ENCODE measurements at regions not wholly inside any gene's neighbourhood (a gene's known extent, or its start where the extent isn't known, plus 50 kb on each side); places are given as distances from the start of the nearest gene placed in this dataset.
"Not testable (repeated sequence)": the region's sequence is repeated elsewhere in the genome, so short reads cannot be mapped to it uniquely, and the experiment has no call there.

DNA sequence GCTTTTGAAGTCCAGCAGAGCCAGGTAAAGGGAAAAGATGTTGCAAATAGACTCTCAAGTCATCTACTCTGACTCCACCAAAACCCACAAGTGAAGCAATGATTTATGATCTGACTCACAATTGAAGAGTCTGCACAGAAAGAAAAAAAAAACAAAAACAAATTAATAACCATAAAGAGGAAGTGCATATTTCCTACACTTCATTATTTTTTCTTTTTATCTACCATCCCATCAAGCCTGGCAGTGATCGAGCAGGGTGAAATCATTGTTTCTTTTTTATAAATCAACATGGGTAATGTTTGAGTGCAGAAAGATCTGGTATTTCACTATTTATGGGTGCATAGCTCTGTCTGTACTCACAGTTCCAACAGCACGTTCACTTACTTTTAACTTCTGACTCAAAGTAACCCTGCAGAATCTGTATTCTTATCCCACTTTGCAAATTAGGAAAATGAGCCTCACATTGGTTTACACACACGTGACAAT lies 829.0 kb downstream of the TNS3 start:
- no peak for DNase-seq (ENCODE audit: low read depth)
- TF ChIP-seq, protein P1, sequence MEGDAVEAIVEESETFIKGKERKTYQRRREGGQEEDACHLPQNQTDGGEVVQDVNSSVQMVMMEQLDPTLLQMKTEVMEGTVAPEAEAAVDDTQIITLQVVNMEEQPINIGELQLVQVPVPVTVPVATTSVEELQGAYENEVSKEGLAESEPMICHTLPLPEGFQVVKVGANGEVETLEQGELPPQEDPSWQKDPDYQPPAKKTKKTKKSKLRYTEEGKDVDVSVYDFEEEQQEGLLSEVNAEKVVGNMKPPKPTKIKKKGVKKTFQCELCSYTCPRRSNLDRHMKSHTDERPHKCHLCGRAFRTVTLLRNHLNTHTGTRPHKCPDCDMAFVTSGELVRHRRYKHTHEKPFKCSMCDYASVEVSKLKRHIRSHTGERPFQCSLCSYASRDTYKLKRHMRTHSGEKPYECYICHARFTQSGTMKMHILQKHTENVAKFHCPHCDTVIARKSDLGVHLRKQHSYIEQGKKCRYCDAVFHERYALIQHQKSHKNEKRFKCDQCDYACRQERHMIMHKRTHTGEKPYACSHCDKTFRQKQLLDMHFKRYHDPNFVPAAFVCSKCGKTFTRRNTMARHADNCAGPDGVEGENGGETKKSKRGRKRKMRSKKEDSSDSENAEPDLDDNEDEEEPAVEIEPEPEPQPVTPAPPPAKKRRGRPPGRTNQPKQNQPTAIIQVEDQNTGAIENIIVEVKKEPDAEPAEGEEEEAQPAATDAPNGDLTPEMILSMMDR (IDR thresholded peaks at IDR 0.05; ENCODE audit: low read depth, low read length, missing control alignments) = no peak

DNA sequence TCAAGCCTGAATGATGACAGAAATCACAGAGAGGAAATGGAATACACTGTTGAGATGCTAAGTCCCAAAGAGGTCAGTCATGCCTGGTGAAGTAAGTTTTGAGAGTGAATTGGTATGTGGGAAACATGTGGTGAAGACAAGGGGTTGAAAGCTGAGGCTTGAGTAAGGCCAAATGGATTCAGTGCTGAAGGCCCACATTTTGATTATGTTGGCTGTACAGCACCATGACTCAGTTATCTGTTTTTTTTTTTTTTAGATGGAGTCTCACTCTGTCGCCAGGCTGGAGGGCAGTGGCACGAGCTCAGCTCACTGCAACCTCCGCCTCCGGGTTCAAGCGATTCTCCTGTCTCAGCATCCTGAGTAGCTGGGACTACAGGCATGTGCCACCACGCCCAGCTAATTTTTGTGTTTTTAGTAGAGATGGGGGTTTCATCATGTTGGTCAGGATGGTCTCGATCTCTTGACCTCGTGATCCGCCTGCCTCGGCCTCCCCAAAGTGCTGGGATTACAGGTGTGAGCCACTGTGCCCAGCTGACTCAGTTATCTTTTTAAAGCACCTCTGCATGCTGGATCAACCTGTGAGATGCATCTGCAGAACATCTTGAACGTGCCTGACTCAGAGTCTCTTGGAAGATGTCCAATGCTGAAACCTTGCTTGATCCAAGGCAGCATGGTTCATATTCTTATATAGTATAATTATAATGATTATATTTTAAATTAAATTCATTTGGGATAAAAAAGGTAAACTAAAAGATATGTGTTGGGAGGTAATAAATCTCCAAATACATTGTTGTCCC lies 829.8 kb downstream of the TNS3 start:
- H3K4me3 ChIP-seq (ENCODE audit: low read depth, low read length); DNase-seq (ENCODE audit: low read depth): not testable (repeated sequence)

More for the DNA sequence above, 829.0 kb downstream of the TNS3 start:
- H3K4me3 ChIP-seq (ENCODE audit: low read depth, low read length) = no peak overlapping the region

DNA sequence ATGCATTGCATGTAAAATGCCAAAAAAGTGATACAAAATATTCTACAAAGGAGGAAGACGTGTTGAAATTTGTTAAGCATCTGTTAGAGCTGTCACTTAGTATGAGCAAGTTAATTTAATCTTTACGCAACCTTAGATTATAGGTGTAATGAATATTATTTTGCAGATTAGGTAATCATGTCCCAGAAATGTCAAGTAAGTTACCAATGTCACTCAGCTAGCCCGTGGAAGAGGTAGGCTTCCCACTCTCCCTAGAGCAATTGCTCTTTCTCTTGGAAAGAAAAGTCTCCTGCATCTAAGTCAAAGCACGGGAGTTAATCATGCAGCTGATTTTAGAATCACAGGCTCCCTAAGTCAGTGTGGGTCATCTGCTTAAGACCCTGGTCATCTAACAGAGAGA lies 830.4 kb upstream of the IGFBP3 start:
- TF ChIP-seq, protein P1 (IDR thresholded peaks at IDR 0.05; ENCODE audit: low read depth, low read length, missing control alignments) = no peak
- no peak overlapping the region for H3K4me3 ChIP-seq (ENCODE audit: low read depth, low read length)
- no peak for DNase-seq (ENCODE audit: low read depth)

DNA sequence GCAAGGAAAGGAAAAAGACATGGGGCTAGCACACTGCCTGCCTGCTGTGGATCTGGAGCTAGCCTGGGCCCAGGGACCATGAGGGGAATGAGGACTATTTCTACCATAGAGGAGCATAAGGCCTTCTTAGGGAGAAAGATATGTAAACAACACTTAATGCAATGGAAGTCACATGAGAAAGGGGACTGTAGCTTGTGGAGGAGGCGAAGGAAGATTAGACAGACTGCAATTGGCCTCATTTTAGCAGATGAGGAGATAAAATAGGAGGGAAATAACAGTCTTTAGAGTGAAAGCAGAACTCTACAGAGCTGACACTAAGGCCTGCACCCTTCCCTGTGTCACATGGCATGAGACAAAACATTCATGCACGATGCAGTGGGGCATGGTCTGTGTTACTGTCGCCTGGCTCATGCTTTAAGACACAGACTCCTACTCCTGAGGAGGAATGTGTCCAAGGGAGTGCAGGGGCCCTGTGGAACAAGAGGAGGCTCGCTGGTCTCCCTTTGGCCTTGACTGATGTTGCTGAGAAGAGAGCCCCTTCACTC lies 829.3 kb upstream of the IGFBP3 start:
- TF ChIP-seq, protein P1 (IDR thresholded peaks at IDR 0.05; ENCODE audit: low read depth, low read length, missing control alignments) = no peak
- no peak for DNase-seq (ENCODE audit: low read depth)
- H3K4me3 ChIP-seq (ENCODE audit: low read depth, low read length) = no peak overlapping the region

DNA sequence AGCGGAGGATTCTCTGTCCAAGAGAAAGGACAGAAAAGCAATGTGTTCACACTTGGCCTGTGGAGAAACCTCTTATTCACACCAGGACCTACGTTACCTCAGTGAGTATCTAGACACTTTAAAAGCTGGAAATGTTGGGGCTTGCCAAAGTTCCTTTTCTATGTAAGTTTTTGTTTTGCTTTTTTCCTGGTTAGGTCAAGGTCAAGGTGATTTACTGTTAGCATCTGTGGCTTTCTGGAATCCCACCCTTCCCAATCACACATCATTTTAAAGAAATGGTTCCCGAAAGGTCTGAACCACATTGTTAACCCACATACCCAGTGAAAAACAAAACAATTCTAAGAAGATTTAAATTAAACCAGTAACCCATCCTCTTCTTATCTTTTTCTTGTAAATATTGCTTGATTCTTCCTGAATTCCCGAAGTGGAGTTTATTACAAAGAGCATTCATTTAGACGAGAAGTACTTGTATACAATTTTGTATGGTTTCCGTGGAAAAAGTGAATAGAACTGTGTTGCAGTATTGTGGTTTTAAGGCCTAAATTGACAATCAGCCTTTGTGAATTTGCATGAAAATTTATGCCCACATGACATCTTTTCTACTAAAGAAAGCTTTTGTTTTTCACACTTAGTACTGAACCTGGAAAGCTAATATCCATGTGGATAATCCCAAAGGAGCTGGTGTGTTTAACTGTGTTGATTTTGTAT lies 827.0 kb upstream of the IGFBP3 start:
- H3K4me3 ChIP-seq (ENCODE audit: low read depth, low read length) = no peak overlapping the region
- no peak for DNase-seq (ENCODE audit: low read depth)
- TF ChIP-seq, protein P1 (IDR thresholded peaks at IDR 0.05; ENCODE audit: low read depth, low read length, missing control alignments) = no peak

DNA sequence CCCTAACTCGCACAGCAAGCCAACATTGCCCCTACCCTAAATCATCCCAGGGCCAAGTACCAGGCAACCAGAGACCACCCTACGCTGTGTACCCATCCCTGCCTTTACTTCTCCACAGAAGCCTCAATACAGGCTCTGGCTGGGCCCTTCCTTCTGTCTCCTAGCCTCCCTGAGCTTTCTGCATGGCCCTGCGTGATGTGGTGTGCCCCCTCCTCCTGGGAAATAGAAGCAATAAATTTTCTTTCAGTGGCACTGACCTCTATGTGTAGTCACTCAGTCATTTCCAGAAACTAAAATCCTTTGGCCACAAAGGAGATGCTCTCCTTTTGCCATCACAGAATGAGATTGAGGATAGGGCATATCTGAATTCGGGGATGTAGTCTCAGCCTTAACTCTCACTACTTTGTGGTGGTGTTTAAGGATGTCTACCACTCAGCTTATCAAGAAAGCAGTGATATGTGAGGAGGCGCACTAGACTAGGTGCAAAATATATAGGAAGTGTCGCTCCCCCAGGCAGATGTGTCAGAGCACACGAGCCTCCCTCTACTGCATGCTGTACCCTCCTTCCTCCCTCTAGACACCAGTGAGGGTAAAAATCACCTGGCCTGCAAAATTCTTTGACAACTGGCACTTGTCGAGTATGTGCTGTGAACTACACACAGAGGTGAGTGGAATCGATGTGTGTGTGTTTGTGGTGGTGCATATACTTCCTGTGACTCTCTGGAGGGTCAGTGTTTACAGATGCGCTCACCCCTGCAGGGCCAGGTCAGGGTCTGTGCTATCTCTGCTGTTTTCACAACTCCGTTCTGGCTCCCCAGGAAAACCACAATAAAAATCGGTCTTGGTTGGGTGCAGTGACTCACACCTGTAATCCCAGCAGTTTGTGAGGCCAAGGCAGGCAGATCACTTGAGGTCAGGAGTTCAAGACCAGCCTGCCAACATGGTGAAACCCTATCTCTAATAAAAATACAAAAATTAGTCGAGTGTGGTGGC lies 825.9 kb upstream of the IGFBP3 start:
- TF ChIP-seq, protein P1 (IDR thresholded peaks at IDR 0.05; ENCODE audit: low read depth, low read length, missing control alignments) = no peak
- no peak overlapping the region for H3K4me3 ChIP-seq (ENCODE audit: low read depth, low read length)
- DNase-seq (ENCODE audit: low read depth) = no peak
